Erythroblast (primary cell): ENCODE measurements at regions not wholly inside any gene's neighbourhood (a gene's known extent, or its start where the extent isn't known, plus 50 kb on each side); places are given as distances from the start of the nearest gene placed in this dataset.

ENCODE experiments used
- GATA1 ChIP-seq: IDR thresholded peaks from 2 replicates; pipeline ENCODE4 v1.6.1; 2011; ENCODE audit warnings: low read depth, mild to moderate bottlenecking, control low read depth, low read length, moderate library complexity
- POLR2A ChIP-seq: IDR thresholded peaks from 2 replicates; pipeline ENCODE4 v1.6.1; 2011; ENCODE audit warnings: mild to moderate bottlenecking, low read length

DNA sequence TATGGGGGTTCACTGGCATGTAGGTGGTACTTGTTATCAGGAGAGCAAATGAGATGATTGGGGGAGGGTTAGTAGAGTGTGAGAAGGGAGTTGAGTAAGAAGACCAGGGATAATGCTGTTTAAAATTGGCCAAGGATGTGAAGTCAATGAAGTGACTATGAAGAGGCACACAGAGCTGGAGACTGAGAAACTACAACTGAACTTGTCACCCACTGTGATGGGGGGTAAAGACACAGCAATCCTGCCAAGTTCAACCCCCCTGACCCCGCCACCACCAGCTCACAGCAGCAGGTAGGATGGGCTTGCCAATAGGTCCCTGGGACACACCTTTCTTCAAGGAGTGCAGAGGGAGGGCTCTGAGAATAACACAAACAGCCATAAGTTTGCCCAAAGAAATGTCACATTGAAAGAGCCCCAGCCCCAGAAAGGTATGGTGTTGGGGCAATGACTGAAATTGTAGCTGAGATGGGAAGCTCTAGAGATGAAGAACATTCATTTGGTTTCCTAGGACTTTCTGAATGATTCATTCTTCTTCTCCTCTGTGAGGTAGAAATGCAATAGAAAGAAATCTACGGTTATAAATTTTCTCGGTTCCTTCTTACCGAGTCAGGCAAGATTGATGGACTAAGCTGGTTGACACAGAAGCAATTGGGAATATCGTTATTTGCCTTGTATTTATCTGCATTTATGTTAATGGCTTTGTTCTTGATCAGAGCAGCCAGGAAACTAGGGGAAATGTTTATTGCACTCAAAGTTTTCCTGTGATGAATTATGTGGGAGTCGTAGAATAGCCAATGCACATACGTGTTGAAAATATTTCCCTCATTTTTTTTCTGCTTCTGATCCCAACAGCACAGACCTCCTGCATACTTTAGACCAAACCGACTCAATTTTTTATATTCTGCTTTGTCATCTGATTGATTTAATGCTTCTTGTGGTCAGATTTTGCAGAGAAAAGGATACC is 595.2 kb upstream of the CDH11 start:
- TF ChIP-seq POLR2A: no peak
- no peak for TF ChIP-seq GATA1
